KMS-11 (cell line): ENCODE measurements at regions not wholly inside any gene's neighbourhood (a gene's known extent, or its start where the extent isn't known, plus 50 kb on each side); places are given as distances from the start of the nearest gene placed in this dataset.

ENCODE experiments used
- H2AFZ ChIP-seq: fragments of 200-600 bp; sonication (generic); 2 replicates; pipeline ENCODE4 v1.6.1; 2016; ENCODE audit warnings: antibody characterized with exemption, mixed run types, low read depth
- H3K27ac ChIP-seq: fragments of 200-600 bp; sonication (generic); 2 replicates; pipeline ENCODE4 v1.6.1; 2016; ENCODE audit warnings: mild to moderate bottlenecking, mixed run types
- H3K27me3 ChIP-seq: fragments of 200-600 bp; sonication (generic); 2 replicates; pipeline ENCODE4 v1.6.1; 2017; ENCODE audit warnings: mild to moderate bottlenecking, low read depth, mixed run types, moderate library complexity; ENCODE audit not compliant: insufficient read depth
- H3K36me3 ChIP-seq: fragments of 200-600 bp; sonication (generic); 2 replicates; pipeline ENCODE4 v1.6.1; 2017; ENCODE audit warnings: mild to moderate bottlenecking, mixed run types; ENCODE audit not compliant: insufficient read depth
- H3K4me1 ChIP-seq: fragments of 200-600 bp; sonication (generic); 2 replicates; pipeline ENCODE4 v1.6.1; 2016; ENCODE audit warnings: mild to moderate bottlenecking, low read depth, mixed run types; ENCODE audit not compliant: poor library complexity, severe bottlenecking
- H3K4me2 ChIP-seq: fragments of 200-600 bp; sonication (generic); 2 replicates; pipeline ENCODE4 v1.7.0; 2016; ENCODE audit warnings: mild to moderate bottlenecking, mixed run types
- H3K4me3 ChIP-seq: fragments of 200-600 bp; sonication (generic); IDR thresholded peaks from 2 replicates; pipeline ENCODE4 v1.6.1; 2017; ENCODE audit warnings: low read depth, low read length, mixed read lengths; ENCODE audit not compliant: insufficient read depth
- H3K79me2 ChIP-seq: fragments of 200-600 bp; sonication (generic); 2 replicates; pipeline ENCODE4 v1.6.1; 2016; ENCODE audit warnings: low read depth, mixed run types; ENCODE audit not compliant: insufficient read depth
- H3K9ac ChIP-seq: fragments of 200-600 bp; sonication (generic); 2 replicates; pipeline ENCODE4 v1.6.1; 2016; ENCODE audit warnings: mild to moderate bottlenecking, mixed run types
- H4K20me1 ChIP-seq: fragments of 200-600 bp; sonication (generic); 2 replicates; pipeline ENCODE4 v1.6.1; 2016; ENCODE audit warnings: mild to moderate bottlenecking, mixed run types; ENCODE audit not compliant: insufficient read depth
- CTCF ChIP-seq: fragments of 200-600 bp; sonication (generic); conservative IDR thresholded peaks from 2 replicates; pipeline ENCODE4 v1.6.1; 2017; ENCODE audit warnings: low read depth, mild to moderate bottlenecking, antibody characterized with exemption, low read length, moderate library complexity, mixed read lengths

- no peaks in the 10 kb centered on the region for H3K4me1 ChIP-seq
- H4K20me1 ChIP-seq = no peaks in the 10 kb centered on the region
- TF ChIP-seq CTCF = no peak
- no peaks in the 10 kb centered on the region for H3K36me3 ChIP-seq
- no peak overlapping the region for H2AFZ ChIP-seq
- no peaks in the 10 kb centered on the region for H3K79me2 ChIP-seq
- H3K9ac ChIP-seq = no peak overlapping the region
- H3K4me3 ChIP-seq = no peak overlapping the region
- H3K27me3 ChIP-seq = no peaks in the 10 kb centered on the region
- H3K4me2 ChIP-seq = no peak overlapping the region
- no peak overlapping the region for H3K27ac ChIP-seq
Observed at GRCh38 chr10:1807924-1808323, 70.6 kb upstream of the ADARB2 start.

- no peak overlapping the region for H3K9ac ChIP-seq
- no peak overlapping the region for H3K4me3 ChIP-seq
- no peaks in the 10 kb centered on the region for H4K20me1 ChIP-seq
- no peak overlapping the region for H3K4me2 ChIP-seq
- H3K27ac ChIP-seq = no peak overlapping the region
- no peaks in the 10 kb centered on the region for H3K79me2 ChIP-seq
- no peak for TF ChIP-seq CTCF
- no peaks in the 10 kb centered on the region for H3K4me1 ChIP-seq
- H3K27me3 ChIP-seq = no peaks in the 10 kb centered on the region
- no peaks in the 10 kb centered on the region for H3K36me3 ChIP-seq
- no peak overlapping the region for H2AFZ ChIP-seq
Observed at GRCh38 chr10:1807196-1807595, 69.9 kb upstream of the ADARB2 start.

GRCh38 chr10:1802413-1802812, 65.1 kb upstream of the ADARB2 start:
- Histone ChIP-seq H3K79me2 (no peaks in the 10 kb centered on the region), H4K20me1 (no peaks in the 10 kb centered on the region), H3K4me1 (no peaks in the 10 kb centered on the region), H3K36me3 (no peaks in the 10 kb centered on the region), H3K9ac (no peak overlapping the region), H3K4me2 (no peak overlapping the region), H3K4me3 (no peak overlapping the region), H3K27me3 (no peaks in the 10 kb centered on the region), H2AFZ (no peak overlapping the region), H3K27ac (no peak overlapping the region)
- TF ChIP-seq CTCF = no peak

GRCh38 chr10:1788401-1788800, 51.1 kb upstream of the ADARB2 start:
- TF ChIP-seq CTCF = no peak
- H3K27ac ChIP-seq = no peak overlapping the region
- no peaks in the 10 kb centered on the region for H3K27me3 ChIP-seq

More at GRCh38 chr10:1788401-1788800, 51.1 kb upstream of the ADARB2 start:
- H3K4me2 ChIP-seq = no peak overlapping the region
- no peaks in the 10 kb centered on the region for H4K20me1 ChIP-seq
- H3K4me1 ChIP-seq = no peaks in the 10 kb centered on the region
- no peak overlapping the region for H3K9ac ChIP-seq
- no peak overlapping the region for H2AFZ ChIP-seq
- H3K4me3 ChIP-seq = no peak overlapping the region
- no peaks in the 10 kb centered on the region for H3K79me2 ChIP-seq
- H3K36me3 ChIP-seq = no peaks in the 10 kb centered on the region
